HG02884 (cell line): ENCODE measurements at regions not wholly inside any gene's neighbourhood (a gene's known extent, or its start where the extent isn't known, plus 50 kb on each side); places are given as distances from the start of the nearest gene placed in this dataset.

ENCODE experiments used
- ATAC-seq: cut with Tn5 transposase; IDR thresholded peaks from one replicate; pipeline ENCODE4 v1.9.1; 2021; ENCODE audit warnings: mild to moderate bottlenecking, moderate library complexity; ENCODE audit not compliant: unreplicated experiment

DNA sequence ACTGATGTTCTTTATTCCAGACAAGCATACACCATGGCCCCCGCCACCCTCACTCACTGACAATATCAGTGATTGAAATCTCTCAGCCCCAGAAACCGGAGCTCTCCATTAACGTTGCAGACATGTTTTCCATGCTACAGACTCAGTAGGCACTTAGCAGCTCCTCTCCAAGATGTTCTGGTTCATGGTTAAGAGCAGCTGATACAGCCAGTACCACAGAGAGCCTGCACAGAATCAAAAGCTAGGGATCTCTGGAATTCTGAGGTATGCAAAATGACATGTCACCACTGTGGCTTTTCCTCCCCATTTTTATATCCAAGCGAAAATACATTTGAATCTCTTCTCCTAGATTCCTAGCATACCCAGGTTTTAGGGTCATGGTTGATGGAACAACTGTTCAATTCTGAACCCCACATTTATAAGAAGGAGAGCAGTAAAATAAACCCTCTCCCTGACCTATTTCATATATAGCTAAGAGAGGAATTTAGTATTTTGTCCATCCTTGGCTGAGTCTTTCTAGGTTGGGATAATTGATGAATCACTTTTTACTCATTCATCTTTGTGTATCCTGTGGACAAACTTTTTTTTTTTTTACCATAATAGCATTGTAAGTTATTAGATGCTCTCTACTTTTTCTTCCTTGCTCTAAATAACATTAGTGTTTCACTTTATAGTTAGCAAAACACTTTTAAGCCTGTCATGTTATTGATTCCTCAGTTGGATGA is 488.4 kb upstream of the PIK3C3 start:
- no peak for ATAC-seq

DNA sequence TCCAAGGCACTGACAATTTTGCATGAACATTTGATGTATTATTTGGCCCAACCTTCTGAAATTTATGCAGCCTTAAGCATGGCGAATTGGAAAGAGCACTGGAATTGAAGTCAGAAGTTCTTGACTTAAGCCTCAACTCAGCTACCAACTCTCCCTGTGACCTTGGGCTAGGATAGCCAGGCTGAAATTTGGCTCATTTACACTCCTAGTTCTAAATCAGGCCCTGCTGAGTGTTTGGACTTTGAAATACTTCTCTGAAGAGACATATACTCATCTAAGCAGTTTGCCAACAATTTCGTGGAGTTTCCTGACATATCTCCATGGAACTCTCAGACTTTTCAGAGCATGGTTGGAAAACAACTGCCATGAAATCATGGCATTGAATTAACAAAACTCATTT is 489.6 kb upstream of the PIK3C3 start:
- no peak for ATAC-seq

DNA sequence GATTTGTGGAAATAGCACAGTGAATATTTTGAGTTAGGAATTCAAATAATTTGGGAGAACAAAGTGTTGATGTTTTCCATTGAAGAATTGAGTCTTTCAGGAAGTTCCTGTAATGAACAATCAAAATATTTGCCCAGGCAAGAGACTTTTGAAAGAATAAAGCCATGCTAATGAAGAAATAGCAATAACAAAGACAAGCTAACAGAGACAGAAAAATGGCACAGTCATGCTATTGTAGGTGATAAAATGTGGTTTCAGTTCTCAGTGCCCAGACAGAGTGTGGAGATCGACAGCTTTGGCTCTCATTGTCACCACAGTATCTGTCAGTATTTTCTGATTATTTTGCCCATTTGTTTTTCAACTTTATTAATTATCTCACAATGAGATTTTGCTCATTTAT is 490.8 kb upstream of the PIK3C3 start:
- no peak for ATAC-seq

DNA sequence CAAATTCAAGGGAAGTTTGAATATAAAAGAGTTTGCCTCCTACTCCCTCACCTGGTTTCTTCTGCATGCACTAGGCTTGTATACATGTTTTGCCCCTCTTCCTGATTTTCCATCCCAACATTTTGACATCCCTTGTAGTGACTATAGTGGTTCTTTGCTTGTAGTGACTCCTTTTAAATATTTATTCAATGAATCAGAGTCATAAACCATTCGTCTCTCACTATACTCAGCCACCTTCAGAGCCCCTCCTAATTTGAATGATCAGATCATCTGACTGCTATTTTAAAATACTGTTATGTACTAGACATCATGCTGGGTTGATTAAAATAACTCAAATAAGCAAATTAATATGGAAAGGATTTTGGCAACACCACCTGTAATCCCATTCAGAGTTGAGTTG is 492.1 kb upstream of the PIK3C3 start:
- ATAC-seq: no peak

DNA sequence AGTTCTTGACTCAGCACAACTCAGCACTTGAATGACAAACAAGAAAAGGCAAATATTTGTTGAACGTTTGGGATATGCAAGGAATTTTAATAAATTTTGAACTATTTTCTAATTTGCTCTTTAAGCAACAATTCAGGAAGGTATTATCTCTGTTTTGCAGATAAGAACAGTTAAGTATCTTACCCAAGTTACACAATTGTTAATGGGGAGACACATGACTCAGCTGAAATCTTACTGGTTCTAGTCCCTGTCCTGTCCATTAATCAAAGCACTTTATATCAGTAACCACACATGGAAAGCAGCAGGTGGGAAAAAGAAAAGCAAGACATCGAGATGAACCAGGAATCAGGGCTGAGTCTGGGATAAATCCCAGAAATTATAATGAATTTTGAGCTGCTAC is 493.9 kb upstream of the PIK3C3 start:
- ATAC-seq: no peak

DNA sequence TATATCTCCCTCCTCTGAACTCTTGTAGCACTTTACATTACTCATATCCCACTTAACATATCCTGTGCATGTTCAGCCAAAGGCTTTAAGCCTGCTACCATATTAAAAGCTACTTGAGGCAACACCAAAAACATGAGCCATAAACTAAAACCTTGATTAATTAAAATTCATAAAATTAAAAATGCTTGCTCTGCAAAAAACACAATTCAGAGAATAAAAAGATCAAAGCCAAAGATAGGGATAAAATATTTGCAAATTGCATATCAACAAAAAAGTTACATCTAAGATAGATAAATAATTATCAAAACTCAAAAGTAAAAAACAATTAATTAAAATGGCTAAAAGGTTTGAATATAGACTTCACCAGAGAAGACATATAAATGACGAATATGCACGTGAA is 495.4 kb upstream of the PIK3C3 start:
- no peak for ATAC-seq

DNA sequence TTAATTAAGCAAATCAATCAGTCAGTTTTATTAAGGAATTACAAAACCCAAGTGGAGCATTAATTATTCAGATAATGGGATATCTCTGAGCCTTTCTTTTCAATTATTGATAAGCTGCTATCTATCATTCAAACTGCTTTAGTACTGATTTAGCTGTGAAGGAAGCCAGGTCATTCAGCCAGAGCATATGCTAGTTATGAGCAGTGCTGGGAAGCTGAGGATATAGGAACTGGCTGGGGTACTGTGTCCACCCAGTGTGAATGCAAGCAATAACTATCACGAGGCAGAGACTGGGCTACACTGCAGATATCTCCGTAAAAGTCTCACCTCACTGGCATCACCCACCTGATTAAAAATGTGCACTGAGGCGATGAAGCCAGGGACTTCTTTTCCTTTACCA is 496.7 kb upstream of the PIK3C3 start:
- ATAC-seq: no peak

DNA sequence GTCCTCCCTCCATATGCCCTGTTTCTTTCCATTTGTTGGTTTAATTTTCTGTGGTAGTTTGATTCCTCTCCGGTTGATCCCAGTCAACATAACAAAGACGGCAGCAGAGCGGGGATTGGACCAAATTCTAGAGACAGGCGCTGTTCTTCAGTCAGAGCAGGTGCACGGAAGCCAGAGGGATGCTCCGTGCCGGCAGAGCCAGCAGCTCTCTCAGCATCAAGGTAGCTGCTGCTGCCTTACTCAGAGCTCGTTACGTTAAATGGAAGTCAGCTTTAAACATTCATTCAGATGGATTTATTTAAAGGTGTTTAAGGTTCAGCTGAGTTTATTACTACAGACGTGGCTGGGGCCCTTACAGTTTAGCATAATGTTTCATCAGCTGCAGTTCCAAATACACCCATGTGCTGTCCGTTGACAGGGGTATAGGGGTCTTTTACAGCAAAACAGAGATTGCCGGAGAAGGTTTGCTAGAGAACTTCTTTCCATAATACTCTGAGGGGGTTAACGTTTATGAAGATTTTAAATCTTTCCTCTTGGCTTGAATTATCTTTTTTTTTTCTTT is 497.2 kb upstream of the PIK3C3 start:
- no peak for ATAC-seq

DNA sequence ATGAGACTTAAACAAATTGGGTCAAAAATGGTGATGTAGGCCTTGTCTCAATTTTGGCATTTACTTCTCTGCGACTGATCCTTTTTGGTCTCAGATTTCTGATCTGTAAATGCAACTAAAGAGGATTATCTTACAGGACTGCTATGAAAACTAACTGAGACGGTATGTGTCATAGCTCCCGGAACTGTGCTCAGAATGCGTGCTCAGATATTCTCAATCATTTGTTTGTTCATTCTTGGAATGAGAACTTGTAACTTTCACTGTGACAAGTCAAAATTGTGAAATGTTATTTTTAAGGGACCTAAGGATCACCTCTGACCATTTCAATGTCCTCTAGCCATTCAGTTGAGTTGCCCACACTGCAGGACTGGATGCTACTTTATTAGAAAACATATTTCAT is 498.2 kb upstream of the PIK3C3 start:
- no peak for ATAC-seq

DNA sequence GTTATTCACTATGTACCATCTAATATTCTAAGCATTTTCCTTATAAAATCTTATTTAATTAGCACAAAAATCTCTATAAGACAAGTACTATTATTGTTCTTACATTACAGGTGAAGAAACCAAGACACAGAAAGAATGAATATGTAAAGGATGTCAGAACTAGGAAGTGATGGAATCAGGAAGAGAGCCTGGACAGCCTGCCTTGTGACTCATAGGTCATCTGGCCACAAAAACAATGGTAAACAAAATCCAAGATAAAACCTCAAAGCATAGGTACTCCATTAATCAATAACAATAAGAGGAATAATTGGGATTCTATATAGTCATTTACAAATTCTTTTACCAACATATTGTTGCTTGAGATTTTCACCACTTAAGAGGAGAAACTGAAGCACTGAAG is 505.4 kb upstream of the PIK3C3 start:
- no peak for ATAC-seq

DNA sequence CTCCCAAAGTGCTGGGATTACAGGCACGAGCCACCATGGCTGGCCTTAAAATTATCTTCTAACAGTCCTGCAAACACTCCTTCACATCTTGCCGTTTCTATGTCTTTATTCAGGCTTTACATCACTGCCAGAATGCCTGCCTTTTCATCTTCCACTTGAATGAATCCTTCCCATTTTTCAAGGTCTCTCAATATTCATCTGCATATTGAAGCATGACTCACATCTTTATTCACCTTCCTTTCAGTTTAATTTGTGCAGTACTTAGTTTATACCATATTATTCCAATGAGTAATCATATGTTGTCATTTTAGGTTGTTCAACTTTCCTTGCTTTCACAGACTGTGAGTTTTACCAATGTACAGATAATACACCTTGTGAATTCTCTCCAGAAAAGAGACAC is 510.1 kb upstream of the PIK3C3 start:
- ATAC-seq: no peak

DNA sequence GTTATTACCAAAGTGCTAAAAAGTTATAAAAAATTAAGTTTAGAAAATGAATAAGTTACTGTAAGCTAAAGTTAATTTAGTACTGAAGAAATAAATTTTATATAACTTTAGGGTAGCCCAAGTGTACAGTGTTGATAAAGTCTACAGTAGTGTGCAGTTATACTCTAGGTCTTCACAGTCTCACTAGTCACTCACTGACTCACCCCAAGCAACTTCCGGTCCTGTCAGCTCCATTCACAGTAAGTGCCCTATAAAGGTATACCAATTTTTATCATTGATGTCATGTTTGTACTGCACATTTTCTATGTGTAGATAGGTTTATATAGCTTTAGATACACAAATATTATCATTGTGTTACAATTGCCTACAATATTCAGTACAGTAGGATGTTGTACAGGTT is 518.3 kb upstream of the PIK3C3 start:
- no peak for ATAC-seq

DNA sequence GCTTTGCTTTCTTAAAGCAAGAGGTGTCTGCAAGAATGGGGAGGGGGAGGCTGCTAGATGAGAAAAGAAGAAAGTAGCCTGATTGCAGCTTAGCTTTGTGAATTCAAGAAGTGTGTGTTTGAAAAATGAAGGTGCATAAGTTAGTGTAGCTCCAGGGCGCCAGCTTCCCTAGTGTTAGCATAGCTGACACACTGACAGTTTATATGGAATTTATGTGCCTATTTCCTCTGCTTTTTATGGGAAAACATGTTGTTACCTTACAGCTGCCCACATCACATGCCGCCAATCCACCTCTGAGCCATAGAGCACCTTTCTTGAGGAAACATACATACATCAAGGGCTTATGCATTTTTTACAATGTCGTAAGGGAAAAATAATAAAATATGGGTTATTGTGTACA is 536.4 kb upstream of the PIK3C3 start:
- ATAC-seq: no peak

DNA sequence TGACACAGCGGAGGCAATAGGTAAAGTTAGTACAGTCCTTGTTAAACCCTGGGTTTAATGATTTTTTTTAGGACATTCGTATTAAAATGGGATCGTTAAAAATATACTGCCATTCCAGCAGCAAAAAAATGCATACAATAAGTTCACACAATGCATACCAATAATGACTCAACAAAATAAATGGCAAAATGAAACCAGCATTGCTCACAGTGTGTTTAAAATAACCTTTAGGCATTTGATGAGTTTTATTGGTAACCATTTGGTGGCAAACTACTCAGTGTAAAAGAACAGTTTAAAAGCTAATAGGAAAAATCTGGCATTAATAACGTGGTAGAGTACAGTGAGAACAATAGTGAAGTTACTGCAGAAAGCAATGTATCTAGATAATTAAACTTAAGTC is 539.0 kb upstream of the PIK3C3 start:
- ATAC-seq: no peak

DNA sequence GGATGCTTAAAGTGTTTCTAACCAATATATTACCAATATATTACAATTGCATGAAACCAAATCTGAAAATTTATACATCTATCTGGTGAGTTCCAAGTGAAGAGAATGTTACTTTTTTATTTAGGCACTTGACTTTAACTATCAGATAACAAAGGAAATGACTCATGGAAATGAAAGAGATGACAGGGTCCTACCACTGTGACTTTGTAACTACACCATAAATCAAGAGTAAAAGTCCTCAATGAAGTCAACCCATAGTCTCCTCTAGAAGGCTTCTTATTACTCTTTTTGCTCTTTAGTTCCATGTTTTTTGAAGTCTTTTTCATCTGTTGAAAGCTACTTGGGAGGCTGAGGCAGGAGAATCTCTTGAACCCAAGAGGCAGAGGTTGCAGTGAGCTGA is 545.0 kb upstream of the PIK3C3 start:
- ATAC-seq: no peak

DNA sequence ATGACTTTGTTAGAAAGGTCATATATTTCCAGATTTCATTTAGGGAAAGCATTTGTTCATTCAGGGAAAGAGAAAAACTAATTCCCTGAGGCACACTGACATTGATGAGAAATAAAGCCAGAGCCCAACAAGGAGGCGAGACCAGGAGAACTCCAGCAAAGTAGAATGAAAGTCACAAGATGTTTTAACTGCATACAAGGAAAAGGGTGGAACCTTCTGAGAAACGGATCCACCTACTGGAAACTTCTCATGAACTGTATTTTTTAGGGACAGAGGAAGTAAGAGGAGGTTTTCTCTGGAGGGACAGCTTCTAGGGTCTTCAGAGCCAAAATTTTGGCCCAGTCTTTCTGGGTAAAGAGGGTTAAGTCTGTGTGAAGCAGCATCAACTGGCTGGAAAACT is 548.2 kb upstream of the PIK3C3 start:
- no peak for ATAC-seq

DNA sequence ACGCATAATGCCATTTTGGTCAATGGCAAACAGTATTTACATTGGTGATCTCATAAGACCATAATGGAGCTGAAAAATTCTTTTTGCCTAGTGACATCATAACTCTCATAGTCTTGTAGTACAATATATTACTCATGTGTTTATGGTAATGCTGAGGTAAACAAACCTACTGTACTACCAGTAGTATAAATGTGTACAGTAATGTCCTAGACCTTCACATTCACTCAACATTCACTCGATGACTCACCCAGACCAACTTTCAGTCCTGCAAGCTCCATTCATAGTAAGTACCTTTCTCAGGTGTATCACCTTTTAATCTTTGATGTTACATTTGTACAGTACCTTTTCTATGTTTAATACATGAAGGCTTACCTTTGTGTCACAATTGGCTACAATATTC is 558.2 kb upstream of the PIK3C3 start:
- ATAC-seq: no peak

DNA sequence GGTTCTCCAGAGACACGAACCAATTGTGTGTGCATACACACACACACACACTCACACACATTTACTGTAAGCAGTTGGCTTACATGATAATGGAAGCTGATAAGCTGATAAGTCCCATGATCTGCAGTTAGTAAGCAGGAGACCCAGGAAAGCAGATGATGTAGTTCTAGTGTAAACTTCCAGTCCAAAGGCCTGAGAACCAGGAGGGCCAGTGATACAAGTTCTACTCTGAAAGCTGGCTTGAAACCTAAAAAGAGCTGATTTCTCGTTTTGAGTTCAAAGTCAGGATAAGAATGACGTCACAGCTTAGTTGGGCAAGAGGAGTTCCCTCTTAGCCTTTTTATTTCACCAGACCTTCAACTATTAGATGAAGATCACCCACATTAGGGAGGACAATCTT is 558.8 kb upstream of the PIK3C3 start:
- no peak for ATAC-seq

DNA sequence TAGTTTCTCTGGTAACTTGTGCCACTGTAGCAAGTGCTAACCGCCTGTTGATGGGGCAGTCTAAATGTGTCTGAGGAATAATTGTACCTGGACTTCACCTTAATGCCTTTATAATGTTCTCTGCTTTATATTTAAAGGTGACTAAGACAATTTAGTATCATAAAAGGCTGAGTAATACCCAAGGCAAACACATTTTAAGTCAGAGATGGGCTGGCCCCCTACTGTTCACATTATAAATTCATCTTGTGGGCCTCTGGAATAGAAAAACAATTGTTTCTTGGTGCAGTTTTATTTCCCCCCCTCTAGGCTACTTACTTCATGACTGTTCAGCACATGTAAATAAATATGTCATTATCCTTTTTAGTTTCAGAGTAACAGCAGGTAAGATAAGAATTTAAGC is 559.3 kb upstream of the PIK3C3 start:
- no peak for ATAC-seq

DNA sequence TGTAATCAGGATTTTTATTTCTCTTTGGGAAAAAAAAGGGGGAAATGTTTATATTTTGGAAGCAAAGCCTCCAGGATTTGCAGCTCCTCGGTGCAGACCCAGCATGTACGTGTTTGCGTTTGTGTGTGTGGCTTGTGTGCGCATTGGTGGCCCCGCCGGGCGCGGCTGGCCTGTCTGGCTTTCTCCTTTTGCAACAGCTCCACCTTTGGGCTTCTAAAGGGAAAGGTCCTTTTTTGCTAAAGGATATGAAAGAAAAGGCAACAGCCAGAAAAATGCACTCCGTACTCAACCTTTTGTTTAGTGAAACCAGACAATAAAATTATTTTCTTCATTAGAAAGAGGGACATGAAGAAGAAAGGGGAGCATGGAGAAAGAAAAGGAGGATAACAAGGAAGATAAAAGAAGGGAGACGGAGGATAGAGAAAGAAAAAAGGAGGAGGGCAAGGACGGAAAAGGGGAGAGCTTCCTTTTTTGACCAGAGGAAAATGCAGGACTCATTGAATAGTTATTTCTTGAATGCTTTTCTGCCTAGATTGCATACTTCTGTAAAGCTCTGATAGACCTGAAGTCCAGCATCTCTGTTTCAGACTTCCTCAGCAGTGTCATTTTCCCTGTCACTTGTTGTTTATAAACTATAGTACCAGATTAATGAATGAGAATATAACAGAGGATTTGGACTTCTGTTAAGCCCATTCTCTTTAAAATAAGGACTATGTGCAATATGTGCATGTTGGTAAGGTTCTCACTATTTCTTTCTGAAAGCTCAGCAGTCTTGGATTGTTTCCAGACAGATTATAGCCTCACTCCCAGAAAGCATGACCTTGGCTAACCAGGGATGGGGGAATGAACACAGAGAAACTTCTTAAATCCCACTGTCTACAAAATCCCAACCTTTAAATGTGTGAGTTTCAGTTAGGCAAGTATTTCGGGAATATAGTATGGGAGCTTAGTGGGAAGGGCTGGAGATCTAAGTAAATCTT is 563.1 kb upstream of the PIK3C3 start:
- ATAC-seq: peak; percentile 62

DNA sequence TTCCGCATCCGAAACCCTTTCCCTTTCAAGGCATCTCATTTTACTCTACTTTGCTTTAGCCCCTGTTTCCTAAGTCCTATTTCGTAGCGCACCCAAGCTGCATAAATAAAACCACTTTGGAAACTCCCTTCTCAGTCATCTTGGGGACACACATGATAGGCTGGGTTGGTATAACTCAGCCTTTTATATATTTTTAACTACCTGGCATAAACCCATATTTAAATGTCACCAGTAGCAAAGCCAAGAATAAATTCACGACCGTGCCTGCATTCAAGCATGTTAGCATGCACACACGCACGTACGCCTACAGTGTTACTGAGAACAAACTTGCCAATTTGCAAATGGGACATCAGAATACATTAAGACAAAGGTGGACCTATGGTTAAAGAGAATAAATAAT is 564.7 kb upstream of the PIK3C3 start:
- no peak for ATAC-seq

DNA sequence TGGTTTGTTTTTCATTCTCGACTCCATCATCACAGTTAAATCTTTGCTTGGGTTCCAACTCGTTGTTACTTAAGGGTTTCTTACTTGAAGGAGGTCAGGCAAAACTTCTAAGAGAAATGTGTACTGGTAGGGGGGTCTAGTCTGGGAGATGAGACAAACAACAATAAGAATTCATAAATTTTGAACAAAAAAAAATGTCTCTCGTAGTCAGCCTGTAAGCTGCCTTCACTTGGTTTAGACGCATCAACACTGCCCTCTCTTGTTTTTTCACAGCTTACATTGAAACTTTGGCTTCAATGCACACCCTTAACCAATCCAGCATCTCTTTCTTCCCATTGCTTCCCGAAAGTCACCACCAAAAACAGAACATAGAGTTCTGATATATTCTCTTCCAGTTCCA is 576.4 kb upstream of the PIK3C3 start:
- no peak for ATAC-seq
